AG09309 (cell line): ENCODE measurements at regions not wholly inside any gene's neighbourhood (a gene's known extent, or its start where the extent isn't known, plus 50 kb on each side); places are given as distances from the start of the nearest gene placed in this dataset.

Source experiments
- DNase-seq: peaks from one replicate; pipeline ENCODE4 v3.0.0-alpha.2; 2010; ENCODE audit warnings: low read depth
- H3K4me3 ChIP-seq: 2 replicates; pipeline ENCODE4 v1.5.1; 2011; ENCODE audit warnings: mild to moderate bottlenecking, low read depth, low read length, moderate library complexity; ENCODE audit not compliant: control insufficient read depth
- TF ChIP-seq, protein P1 (sequence below): IDR thresholded peaks from 2 replicates; pipeline ENCODE4 v1.5.1; 2011; ENCODE audit warnings: mild to moderate bottlenecking, low read depth, low read length, inconsistent platforms; ENCODE audit not compliant: insufficient read depth, control insufficient read depth; ENCODE audit errors: missing control alignments

- H3K4me3 ChIP-seq, result no peak overlapping the region
- TF ChIP-seq, protein P1, sequence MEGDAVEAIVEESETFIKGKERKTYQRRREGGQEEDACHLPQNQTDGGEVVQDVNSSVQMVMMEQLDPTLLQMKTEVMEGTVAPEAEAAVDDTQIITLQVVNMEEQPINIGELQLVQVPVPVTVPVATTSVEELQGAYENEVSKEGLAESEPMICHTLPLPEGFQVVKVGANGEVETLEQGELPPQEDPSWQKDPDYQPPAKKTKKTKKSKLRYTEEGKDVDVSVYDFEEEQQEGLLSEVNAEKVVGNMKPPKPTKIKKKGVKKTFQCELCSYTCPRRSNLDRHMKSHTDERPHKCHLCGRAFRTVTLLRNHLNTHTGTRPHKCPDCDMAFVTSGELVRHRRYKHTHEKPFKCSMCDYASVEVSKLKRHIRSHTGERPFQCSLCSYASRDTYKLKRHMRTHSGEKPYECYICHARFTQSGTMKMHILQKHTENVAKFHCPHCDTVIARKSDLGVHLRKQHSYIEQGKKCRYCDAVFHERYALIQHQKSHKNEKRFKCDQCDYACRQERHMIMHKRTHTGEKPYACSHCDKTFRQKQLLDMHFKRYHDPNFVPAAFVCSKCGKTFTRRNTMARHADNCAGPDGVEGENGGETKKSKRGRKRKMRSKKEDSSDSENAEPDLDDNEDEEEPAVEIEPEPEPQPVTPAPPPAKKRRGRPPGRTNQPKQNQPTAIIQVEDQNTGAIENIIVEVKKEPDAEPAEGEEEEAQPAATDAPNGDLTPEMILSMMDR, result no peak
- DNase-seq, result no peak
Observed at GRCh38 chr4:3683077-3683743, 83.0 kb upstream of the ADRA2C start.

DNA sequence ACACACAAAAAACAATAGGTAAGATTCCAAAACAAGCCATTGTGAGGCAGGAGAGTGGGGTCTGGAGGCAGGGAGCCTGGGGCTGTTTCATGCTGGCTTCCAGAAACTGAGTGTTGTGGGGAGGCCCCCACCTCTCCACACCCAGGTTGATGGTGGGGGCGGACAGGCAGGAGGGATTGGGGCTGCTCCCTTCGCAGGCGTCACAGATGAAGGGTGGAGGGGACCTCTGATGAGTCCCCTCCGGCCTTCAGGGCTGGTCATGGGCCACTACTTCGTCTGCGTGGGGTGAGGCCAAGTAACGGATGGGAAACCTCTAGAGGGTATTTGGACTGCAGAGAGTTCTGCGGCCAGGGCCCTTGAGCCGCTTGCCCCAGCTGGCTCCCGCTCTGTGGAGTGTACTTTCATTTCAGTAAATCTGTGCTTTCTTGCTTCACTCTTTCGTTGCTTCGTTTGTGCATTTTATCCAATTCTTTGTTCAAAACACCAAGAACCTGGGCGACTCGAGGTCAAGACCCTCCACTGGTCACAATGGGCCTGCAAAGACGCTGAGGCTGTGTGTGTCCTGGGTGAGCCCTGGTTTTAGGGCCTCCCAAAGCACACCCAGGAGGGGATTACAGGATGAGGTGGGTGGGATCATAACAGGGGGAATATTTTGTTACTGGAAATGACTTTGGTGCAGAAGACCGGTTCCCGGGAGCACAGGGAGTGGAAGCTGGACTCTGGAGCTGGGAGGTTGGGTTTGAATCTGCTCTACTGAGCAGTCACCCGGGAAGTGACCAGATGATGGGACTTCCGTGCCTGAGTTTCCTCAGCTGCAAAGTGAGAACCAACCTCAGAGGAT lies 83.7 kb upstream of the ADRA2C start:
- TF ChIP-seq, protein P1, result no peak
- no peak for DNase-seq
- H3K4me3 ChIP-seq, result no peak overlapping the region

DNA sequence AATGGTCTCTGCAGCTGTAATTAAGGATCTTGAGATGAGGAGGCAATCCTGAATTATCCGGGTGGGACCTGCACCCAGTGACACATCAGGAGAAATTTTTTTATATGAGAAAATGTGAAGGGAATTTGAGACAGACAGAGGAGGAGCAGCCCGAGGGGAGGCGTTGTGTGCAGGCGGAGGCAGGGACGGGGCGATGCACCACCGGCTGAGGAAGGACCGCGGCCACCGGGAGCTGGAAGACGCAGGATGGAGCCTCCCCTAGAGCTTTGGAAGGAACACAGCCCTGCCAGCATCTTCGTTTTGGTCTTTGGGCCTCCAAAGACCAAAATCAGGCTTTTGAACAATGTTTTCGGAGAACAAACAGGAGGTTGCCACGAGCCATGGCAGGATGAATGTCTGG lies 85.0 kb upstream of the ADRA2C start:
- no peak for DNase-seq
- TF ChIP-seq, protein P1, result no peak
- H3K4me3 ChIP-seq, result no peak overlapping the region

GRCh38 chr4:3680656-3681055 lies 85.5 kb upstream of the ADRA2C start:
- TF ChIP-seq, protein P1, result no peak
- no peak for DNase-seq

DNA sequence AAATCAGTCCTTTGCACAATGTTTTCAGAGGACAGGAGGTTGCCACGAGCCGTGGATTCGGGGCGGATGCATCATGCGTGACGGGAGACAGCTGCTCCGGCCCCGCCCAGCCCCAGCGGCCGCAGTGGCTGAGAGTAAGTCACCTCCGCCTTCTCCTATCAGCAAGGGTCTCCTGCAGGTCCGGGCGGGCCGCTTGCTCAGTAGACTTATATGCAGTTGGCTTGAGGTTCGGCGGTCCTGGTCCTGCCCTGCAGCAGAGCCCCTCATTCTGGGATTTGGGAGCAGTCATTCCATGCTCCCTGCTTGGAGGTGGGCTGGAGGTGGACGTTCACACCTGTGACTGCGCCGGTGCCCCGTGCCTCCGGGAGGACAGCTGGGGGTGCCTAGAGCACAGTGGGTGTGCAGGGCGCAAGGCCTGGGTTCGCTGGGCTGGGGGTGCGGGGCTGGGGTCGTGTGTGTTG lies 86.3 kb upstream of the ADRA2C start:
- TF ChIP-seq, protein P1, result no peak
- H3K4me3 ChIP-seq, result no peak overlapping the region
- no peak for DNase-seq

More at GRCh38 chr4:3680656-3681055, 85.5 kb upstream of the ADRA2C start:
- H3K4me3 ChIP-seq, result no peak overlapping the region

DNA sequence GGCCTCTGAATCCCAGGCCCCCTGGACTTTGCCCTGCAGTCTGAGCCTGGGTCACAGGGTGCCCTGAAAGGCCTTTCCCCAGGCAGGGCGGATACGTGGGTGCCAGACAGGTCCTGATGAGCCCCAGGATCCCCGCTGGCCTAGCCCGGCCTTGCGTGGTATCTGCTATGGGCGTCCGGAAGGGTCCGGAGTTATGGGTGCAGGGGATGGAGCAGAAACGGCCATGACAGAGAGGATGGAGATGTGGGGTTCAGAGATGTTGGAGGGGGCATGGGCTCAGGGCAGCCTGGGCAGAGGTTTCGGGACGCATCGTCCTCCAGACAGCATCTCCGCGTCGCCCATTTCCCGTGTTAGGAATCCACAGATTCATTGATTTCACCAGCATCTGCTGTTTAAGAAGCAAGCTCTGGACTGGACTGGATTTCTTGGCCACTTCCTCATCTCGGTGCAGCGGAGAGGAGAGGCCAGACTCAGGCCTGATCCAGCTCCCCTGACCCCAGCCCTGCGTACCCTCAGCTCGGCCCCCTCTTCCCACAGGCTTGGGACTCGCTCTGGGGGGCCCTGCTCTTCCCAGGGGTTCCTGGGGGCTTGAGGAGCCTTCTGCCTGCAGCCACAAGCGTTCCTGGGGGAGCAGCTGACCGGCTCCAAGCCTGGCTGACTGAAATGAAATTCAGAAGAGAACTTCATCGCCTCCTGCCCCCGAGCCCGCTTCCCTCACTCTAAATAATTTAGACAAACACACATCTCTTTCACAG lies 86.9 kb upstream of the ADRA2C start:
- H3K4me3 ChIP-seq, result no peak overlapping the region
- TF ChIP-seq, protein P1, result no peak
- DNase-seq, result no peak
